Activated gamma-delta T cell (primary cell): ENCODE measurements at regions not wholly inside any gene's neighbourhood (a gene's known extent, or its start where the extent isn't known, plus 50 kb on each side); places are given as distances from the start of the nearest gene placed in this dataset.
"Not testable (repeated sequence)": the region's sequence is repeated elsewhere in the genome, so short reads cannot be mapped to it uniquely, and the experiment has no call there.

Experiments used
- DNase-seq: peaks from one replicate; lab custom pipeline; 2025; lab: John Stamatoyannopoulos, UW

DNA sequence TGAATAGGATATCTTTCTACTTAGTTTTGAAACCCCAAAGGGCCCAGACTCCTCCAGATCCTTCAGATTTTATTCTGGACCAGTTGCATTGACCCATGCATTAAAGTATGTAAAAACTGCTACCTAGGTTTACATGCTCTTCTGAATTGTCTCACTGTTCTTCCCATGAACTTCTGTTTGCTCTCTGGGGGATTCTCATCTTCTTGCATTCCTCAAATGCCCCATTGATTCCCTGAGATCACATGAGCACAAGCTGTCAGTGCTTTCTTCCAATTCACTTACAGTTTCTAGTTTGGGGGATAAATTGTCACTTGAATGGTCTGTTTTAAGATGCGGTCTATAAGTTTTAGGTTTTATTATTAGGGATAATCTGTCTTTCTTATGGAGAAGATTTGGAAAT is 188.9 kb upstream of the KIF2B start:
- no peak for DNase-seq

DNA sequence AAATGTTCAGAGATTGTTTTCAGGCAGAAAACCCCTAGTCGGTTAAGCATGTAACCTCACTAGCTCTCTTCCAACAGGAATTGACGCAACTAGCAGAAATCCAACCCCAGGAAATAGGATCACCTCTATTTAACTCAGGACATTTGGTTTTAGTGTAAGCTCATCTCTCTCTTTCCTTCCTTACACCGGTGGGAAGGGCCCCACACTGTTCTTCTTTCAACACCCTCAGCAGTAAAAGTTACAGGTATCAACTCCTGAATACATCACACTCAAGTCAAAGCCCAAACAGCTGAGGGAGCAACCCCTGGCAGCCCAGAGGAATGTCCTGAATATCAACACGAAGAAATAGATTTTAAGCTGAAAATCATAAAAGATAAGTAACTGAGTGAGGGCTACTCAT is 191.2 kb upstream of the KIF2B start:
- DNase-seq, result no peak

DNA sequence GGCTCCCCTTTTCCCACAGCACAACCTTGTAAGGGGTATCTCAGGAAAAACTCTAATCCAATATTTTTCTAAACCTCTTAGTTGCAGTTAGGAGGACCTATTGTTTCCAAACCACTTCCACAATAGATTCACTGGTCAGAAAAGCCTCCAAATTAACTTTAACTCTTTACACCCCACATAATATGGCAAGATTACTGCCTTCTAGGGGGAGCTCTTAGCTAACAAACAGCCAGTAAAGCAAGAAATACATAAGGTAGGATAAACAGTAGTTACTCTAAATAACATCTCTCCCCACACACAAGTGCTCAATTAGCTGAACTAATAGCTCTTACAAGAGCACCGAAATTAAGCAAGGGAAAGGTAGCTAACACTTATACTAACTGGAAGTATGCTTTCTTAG is 192.1 kb upstream of the KIF2B start:
- no peak for DNase-seq

DNA sequence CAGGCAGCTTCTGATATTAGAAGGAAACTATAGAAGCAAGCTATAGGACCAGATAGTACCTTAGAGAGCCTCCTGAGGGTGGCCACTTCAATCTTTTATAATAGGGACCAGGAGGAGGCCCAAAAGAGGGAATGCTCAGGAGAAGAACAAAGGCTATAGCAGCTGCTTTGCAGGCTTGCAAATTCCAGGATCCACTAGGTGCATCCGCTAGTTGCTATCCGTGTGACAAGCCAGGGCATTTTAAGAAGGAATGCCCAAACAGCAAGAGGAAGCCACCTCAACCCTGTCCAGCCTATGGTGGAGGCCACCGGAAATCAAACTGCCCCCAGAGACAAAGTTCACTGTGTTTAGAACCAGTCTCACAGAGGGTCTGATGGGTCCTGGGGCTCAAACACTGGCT is 192.6 kb upstream of the KIF2B start:
- DNase-seq, result no peak

DNA sequence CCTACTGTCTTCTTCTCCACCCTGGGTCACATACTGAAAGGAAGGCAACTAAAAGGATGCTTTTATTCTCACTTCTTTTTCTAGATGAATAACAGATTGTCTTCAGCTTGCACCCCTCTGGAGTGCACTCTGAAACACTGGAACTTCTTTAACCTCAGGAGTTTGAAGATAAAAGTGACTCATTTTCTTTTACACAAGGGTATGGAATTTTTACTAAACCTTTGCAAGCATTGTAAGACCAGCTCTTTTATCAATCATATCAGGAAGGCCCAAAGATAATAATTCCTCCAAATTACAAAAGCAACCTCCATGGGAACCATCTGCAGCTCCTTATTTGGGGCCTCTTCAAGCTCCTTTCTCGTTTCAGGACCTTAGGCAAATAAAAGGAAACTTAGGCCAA is 193.5 kb upstream of the KIF2B start:
- no peak for DNase-seq

DNA sequence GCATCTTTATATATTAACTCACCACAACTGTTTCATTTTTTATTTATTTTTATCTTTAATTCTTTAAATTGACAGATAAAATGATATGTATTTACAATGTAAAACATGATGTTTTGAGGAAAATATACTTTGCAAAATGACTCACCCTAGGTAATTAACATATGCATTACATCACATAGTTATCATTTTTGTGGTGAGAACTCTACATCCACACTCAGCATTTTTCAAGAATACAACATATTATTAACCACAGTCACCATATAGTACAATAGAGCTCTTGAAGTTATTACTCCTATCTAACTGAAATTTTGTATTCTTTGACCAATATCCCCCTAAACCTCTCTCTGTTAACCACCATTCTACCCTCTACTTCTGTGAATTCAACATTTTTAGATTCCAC is 194.7 kb upstream of the KIF2B start:
- no peak for DNase-seq

DNA sequence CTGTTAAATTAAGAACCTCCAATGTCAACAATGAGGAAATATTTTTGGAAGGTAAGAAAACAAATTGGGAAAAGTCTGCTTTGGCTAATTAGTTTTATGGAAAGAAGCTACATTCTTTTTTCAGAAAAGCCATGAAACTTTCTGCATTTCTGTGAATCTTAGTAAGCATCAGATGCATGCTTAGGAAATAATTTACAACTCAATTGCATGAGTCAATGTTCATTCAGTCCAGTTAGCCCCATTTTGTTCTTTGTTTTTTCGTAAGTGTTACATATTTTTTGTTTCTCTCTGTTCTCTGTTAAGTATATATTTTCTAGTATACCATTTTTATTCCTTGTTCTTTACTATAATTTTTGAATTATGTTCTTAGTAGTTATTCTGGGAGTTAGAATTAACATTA is 195.2 kb upstream of the KIF2B start:
- DNase-seq, result no peak

DNA sequence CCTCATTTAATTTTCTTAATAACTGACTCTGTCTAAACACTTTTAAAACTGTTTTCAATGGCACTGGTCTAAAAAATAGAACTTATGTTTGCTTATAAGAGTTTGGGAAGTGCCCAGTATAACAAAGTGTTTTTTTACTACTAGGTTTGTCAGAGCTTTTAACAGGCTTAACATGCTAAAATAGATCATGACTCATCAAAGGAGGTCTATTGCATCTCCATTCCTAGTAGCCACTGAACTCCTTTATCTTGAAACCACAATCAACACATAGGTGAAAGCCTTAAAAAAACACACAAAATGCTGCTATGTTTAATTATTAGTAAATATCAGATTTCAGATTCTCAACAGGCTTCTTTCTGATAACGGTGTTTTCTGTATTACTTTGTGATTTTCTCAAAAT is 196.4 kb upstream of the KIF2B start:
- no peak for DNase-seq

DNA sequence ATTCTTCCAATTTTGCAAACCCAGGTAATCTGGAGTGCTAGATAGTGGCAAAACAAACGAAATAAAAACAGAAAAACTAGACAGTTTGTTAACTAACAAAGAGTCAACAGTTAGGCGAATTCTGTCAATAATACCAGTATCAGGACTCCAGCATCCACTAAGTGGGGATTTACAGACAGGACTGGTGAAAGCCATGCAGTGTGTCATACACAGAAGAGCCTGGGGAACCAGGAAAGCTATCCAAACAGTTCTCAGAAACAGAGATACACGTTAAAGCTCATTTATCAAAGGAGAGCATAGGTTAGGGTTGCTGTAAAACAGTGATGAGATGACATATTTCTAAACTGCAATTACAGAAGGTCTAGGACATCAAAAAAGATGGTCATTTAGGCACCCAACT is 203.7 kb upstream of the KIF2B start:
- no peak for DNase-seq

DNA sequence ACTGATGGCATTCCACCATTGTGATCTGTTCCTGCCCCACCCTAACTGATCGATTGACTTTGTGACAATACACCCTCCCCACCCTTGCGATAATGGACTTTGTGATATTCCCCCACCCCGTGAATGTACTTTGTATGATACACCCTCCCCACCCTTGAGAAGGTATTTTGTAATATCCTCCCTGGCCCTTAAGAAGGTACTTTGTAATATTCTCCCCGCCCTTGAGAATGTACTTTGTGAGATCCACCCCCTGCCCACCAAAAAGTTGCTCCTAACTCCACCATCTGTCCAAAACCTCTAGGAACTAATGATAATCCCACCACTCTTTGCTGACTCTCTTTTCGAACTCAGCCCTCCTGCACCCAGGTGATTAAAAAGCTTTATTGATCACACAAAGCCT is 214.5 kb upstream of the KIF2B start:
- DNase-seq, result not testable (repeated sequence)

DNA sequence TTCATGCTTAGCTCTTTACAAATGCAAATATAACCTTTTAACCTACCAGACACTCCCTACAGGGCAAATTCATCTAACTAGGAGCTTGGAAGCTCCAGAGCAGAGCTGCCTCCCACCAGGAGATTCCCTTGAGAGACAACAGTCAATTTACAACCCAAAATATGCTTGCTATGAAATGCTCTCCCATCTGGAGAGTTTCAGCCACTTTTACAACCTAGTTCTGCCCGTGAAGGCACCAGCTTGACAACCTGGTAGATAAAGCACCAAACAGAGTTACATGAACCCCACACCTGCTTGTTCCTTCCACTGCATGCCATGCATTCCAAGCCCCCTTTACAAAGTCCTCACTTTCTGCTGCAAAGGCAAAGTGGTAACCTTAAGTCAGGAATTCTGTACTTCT is 215.3 kb upstream of the KIF2B start:
- DNase-seq, result no peak

DNA sequence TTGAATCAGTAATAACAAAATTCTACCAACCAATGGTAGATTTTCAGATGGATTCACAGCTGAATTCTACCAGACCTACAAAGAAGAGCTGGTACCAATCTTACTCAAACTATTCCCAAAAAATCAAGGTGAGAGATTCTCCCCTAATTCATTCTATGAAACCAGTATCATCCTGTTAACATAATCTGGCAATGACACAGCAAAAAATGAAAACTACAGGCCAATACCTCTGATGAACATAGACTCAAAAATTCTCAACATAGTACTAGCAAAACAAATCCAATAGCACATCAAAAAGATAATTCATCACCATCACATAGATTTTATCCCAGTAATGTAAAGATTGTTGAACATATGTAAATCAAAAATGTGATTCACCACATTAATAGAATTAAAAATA is 234.4 kb upstream of the KIF2B start:
- DNase-seq, result no peak

DNA sequence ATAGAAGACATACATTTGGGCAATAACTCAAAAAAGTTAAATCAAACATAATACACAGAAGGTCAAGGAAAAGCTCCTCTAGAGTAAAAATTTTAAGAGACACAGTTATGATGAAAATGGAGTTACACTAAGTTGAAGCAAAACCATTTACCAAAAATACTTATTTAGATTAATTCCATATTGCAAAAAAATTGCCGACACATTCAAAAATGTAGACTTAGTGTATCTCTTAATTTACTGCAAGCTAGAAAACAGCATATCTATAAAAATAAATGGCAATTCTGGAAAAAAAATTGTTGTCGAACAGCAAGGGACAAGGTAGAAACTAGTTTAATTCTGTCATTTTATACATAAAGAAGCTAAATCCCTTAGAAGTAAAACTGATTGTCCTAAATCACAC is 248.7 kb upstream of the KIF2B start:
- DNase-seq, result no peak

DNA sequence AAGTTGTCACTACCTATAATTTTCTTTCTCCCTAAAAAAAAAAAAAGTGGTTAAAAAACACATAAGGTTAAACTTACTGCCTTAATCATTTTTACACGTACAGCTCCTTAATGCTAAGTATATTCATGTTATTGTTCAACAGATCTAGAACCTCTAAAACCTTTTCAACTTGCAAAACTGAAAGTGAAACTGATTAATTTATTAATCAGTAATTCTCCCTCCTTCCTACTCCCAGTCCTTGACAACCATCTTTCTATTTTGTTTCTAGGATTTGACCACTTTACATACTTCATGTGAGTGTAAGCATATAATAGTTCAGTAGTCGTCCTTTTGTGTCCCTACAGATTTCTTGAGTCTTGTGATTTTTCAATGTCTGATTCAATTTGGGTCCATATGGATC is 251.4 kb upstream of the KIF2B start:
- no peak for DNase-seq

DNA sequence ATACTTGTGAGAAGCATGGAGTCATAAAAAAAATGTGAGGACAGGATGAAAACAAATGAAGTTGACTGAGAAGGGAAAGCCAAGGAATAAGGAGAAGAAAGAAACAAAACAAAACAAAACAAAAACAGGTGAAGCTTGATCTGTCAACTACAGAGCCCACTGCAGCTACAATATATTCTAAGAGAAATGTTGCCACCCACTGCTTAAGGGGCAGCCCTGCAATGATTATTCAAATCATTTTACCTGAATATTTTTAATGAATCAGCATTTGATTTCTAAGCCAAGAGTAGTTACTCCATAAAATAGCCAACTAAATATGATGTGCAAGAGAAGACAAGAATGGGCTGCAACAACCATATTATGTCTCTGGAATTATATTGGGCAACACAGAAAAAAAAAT is 252.0 kb upstream of the KIF2B start:
- DNase-seq, result no peak

DNA sequence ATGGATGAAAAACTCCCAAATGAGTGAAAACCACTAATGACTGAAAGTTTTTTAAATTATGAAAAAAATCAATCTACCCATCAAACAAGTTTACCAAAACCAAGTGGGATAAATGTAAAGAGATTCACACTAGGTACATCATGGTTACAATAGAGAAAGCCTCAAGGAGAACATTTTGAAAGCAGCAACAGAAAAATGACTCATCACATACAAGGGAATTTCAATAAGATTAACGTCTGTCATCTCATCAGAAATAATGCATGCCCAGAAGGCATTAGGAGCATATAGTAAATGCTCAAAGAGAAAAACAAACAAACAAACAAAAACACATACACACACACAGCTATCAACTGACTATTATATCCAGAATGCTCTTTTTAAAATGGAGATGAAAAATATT is 261.8 kb upstream of the KIF2B start:
- DNase-seq, result no peak

DNA sequence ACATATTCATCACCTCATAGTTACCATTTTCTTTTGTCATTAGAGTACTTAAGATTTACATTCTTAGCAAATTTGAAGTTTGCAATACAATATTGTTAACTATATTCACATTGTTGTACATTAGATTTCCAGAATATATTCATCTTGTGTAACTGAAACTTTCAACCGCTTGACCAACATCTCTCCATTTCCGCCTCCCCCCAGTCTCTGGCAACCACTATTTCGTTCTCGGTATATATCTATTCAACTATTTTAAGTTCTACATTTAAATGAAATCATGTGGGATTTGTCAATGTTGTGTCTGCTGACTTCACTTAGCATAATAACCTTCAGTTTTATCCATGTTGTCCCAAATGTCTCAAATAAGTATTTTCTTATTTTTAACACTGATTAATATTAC is 274.5 kb upstream of the KIF2B start:
- no peak for DNase-seq

DNA sequence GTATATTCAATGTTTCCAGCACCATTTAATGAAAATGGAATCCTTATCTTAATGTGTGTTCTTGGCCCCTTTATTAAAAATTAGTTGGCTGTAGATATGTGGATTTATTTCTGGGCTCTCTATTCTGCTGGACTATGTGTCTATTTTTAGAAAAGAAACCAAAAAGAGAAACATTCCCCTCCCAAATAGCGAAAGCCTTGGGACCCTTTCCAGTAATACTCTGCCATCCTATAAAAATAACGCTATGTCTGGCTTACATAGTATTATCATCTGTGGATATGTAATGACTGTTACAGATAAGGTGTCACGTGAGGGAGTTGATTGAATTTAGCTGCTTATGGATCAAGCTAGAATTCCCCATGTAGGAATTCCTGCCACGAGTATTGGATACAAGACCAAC is 279.3 kb upstream of the KIF2B start:
- DNase-seq, result no peak

DNA sequence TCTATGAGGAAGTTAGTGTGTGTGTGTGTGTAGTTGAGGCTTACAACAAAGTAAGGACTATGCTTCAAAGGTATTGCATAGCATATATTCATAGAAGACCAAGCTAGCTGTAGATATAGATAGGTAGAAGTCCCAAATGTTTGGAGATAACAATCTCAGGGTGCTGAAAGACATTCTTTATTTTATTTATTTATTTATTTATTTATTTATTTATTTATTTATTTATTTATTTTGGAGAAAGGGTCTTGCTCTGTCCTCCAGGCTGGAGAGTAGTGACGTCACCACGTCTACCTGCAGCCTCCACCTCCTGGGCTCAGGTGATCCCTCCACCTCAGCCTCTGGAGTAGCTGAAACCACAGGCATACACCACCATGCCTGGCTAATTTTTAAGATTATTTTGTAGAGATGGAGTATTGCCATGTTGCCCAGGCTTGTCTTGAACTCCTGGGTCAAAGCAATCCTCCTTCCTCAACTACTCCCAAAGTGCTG is 284.6 kb upstream of the KIF2B start:
- no peak for DNase-seq

DNA sequence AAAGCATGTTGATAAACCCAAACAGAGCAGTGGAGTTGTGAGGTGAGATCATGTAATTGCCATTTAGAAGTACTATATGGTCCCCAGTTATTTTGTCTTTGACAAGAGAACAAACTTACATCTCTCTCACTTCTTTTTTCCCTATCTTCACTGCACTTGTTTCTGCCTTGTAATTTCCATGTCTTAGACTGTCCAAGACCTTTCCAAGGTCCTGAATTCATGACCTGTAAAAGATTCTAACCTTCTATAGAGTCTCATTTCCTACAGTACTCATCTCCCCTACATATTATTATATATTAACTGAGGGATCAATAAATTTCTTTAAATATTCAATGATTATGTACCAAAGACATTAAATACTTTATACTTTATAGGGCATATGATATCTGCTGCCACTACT is 295.3 kb upstream of the KIF2B start:
- DNase-seq, result no peak

DNA sequence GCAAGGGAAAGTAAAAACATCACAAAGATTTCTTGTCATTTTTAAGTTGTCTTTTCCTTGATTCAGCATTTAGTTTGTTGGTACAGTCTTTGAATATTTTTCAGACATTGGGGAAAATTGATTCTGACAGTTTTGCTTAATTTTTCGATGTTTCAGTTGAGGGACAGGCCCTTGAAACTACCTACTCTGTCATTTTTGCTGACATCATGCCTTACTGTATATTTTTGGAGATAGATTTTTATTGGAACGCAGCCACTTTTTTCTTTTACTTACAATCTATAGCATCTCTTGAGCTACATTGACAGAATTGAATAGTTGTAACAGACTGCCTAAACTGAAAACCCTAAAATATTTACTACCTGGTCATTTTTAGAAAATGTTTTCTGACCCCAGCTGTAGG is 297.1 kb upstream of the KIF2B start:
- DNase-seq, result no peak

DNA sequence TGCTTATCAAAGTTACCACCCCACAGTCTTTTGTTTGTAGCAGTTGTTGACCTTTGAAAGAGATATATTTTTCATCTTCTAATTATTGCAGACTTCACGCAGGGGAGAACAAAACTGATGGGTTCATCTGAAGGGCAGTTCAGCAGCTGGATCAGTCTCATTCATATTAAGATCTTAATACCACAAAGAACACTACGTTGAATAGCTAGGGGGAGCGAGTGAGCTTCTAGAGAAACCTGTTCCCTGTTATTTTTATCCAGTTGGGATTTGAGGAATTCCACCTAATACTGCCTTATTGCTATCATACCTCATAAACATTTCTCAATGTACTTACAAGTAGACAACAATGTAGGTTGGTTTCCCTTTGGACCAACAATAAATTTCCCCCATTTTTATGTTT is 306.1 kb upstream of the KIF2B start:
- no peak for DNase-seq

DNA sequence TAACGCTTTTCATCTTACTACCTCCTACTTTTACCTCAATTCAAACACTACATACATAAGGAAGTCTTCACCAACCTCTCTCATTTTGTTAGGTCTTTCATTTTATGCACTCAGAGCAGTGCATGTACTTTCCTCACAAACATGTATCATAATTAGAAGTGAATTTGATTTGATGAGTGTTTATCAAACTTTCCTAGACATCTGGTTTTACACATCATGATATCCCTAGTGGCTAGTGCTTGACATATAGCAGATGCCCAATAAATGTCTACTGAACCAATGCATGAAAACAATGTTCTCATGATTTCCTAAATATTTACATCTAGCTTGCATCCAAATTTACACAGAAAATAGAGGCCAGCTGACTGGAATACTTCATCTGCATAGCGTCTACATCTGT is 323.4 kb upstream of the KIF2B start:
- DNase-seq, result no peak

DNA sequence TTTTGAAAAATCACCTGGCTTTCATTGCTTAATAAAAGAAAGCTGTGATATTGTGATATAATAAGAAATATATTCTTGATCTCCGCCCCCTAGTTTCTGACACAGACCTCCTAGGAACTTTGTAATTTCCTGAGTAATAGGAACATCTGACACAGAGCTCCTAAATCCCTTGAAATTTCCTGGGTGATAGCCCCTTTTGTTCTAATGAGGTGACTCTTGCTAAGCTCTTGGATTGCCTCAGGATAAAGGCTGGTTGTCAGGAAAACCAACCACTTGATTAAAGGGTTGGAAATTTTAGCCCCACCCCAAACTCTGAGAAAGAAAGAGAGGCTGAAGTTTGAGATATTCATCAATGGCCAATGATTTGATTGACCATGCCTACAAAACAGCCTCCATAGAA is 326.4 kb upstream of the KIF2B start:
- no peak for DNase-seq

DNA sequence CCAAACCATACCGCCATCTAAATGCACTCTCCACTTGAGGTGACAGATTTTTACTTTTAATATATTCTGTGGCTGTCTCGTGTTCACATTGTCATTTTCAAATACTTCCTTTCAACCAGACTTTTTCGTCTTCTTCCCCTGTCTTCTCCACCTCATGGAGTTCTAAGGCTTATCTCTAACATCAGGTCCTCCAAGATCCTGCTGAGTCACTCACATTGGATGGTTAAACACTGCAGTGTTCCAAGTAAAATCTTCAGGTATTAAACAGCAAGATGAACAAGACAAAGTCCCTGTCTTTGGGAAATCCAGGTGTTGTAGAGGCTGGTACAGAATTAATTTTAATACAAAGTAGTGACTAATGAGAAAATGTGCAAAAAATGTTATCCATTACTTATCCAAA is 330.2 kb upstream of the KIF2B start:
- no peak for DNase-seq
